H1 (cell line): ENCODE measurements at regions not wholly inside any gene's neighbourhood (a gene's known extent, or its start where the extent isn't known, plus 50 kb on each side); places are given as distances from the start of the nearest gene placed in this dataset.

Experiments used
- BRCA1 ChIP-seq: IDR thresholded peaks from 2 replicates; pipeline ENCODE4 v1.6.1; 2012; ENCODE audit warnings: low read depth, low read length, improper control_type of control experiment
- CEBPB ChIP-seq: IDR thresholded peaks from 2 replicates; pipeline ENCODE4 v1.6.1; 2012; ENCODE audit warnings: low read depth, low read length
- CHD2 ChIP-seq: IDR thresholded peaks from 2 replicates; pipeline ENCODE4 v1.6.1; 2012; ENCODE audit warnings: low read length, improper control_type of control experiment
- CHD7 ChIP-seq: fragments of 300-600 bp; sonication (generic); IDR thresholded peaks from 2 replicates; pipeline ENCODE4 v1.7.1; 2012; ENCODE audit warnings: low read length, moderate library complexity, mild to moderate bottlenecking, inconsistent platforms; ENCODE audit not compliant: insufficient replicate concordance
- HDAC6 ChIP-seq: IDR thresholded peaks from one replicate; pipeline ENCODE4 v1.7.1; 2012; ENCODE audit warnings: low read depth, mild to moderate bottlenecking, inconsistent platforms, low read length, moderate library complexity
- TAF7 ChIP-seq: optimal IDR thresholded peaks from 2 replicates; pipeline ENCODE3; 2011; ENCODE audit warnings: low read depth, mild to moderate bottlenecking, inconsistent platforms, low read length, moderate library complexity, borderline replicate concordance

- TF ChIP-seq CHD7 (no peak), TAF7 (no peak), HDAC6 (no peak), BRCA1 (no peak), CEBPB (no peak), CHD2 (no peak)
Observed at GRCh38 chr2:239876948-239877289, 148.2 kb downstream of the NDUFA10 start (continued).
